NK-92 treated with Interleukin-12 subunit alpha and Interleukin-12 subunit beta, amount 100 ng/mL, for 24 hours (cell line): ENCODE measurements at regions not wholly inside any gene's neighbourhood (a gene's known extent, or its start where the extent isn't known, plus 50 kb on each side); places are given as distances from the start of the nearest gene placed in this dataset.

Experiments used
- DNase-seq: peaks from one replicate; lab custom pipeline; 2025; lab: John Stamatoyannopoulos, UW

- no peak for DNase-seq
Observed at GRCh38 chr13:40456397-40456953, 210.0 kb downstream of the FOXO1 start.

- DNase-seq = no peak
Observed at GRCh38 chr13:40456979-40457553, 209.4 kb downstream of the FOXO1 start.

GRCh38 chr13:40457929-40458719 is 208.3 kb downstream of the FOXO1 start:
- DNase-seq = no peak

GRCh38 chr13:40458720-40458990 is 207.8 kb downstream of the FOXO1 start:
- DNase-seq = no peak

- no peak for DNase-seq
Observed at GRCh38 chr13:40460116-40460515, 206.3 kb downstream of the FOXO1 start.

- DNase-seq = no peak
Observed at GRCh38 chr13:40464337-40465014, 202.0 kb downstream of the FOXO1 start.

- no peak for DNase-seq
Observed at GRCh38 chr13:40465015-40465390, 201.4 kb downstream of the FOXO1 start.

- DNase-seq = no peak
Observed at GRCh38 chr13:40466272-40466671, 200.2 kb downstream of the FOXO1 start.

GRCh38 chr13:40468227-40468838 is 198.1 kb downstream of the FOXO1 start:
- no peak for DNase-seq

- no peak for DNase-seq
Observed at GRCh38 chr13:40469581-40470310, 196.7 kb downstream of the FOXO1 start.

- no peak for DNase-seq
Observed at GRCh38 chr13:40470660-40471059, 195.8 kb downstream of the FOXO1 start.

GRCh38 chr13:40471076-40471475 is 195.4 kb downstream of the FOXO1 start:
- DNase-seq = no peak

- no peak for DNase-seq
Observed at GRCh38 chr13:40471911-40472310, 194.5 kb downstream of the FOXO1 start.

- DNase-seq = no peak
Observed at GRCh38 chr13:40472427-40473220, 193.8 kb downstream of the FOXO1 start.

- no peak for DNase-seq
Observed at GRCh38 chr13:40475617-40476016, 190.8 kb downstream of the FOXO1 start.

- DNase-seq = no peak
Observed at GRCh38 chr13:40476175-40476958, 190.1 kb downstream of the FOXO1 start.

GRCh38 chr13:40477623-40478608 is 188.5 kb downstream of the FOXO1 start:
- DNase-seq = no peak

- no peak for DNase-seq
Observed at GRCh38 chr13:40478775-40479174, 187.7 kb downstream of the FOXO1 start.

- no peak for DNase-seq
Observed at GRCh38 chr13:40479196-40479845, 187.1 kb downstream of the FOXO1 start.
